ENCODE measurements at regions not wholly inside any gene's neighbourhood (a gene's known extent, or its start where the extent isn't known, plus 50 kb on each side); places are given as distances from the start of the nearest gene placed in this dataset.

DNA sequence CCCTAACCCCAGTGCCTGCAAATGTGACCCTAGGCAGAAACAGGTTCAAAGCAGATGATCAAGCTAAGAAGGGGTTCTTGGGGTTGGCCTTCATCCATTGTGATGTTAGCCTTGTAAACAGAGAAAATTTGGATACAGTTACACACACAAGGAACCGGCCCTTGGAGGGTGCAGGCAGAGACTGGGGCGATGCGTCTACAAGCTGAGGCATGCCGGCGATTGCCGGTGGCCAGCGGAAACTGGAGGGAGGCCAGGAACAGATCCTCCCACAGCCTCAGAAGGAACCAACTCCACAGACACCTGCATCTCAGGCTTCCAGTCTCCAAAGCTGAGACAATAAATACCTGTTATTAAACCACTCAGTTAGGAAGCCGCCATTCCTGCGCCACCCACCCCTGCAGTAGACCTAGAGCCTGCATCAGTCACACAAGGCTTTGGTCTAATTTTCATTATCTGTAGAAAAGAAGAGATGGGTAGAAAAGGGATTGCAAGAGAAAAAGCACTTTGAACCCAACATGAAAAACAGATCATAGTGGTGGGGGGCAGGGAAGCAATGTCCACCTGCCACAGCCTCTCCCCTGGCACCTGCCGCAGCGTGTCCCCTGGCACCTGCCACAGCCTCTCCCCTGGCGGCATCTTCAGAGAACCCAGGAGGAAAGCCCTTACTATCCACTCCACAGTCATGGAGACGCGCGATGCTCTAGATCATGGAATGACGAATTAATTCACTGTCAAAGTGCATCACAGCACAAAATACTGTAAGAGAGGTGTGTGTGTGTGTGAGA, 119.7 kb upstream of the SOX1 start:
- TF ChIP-seq, protein P1, sequence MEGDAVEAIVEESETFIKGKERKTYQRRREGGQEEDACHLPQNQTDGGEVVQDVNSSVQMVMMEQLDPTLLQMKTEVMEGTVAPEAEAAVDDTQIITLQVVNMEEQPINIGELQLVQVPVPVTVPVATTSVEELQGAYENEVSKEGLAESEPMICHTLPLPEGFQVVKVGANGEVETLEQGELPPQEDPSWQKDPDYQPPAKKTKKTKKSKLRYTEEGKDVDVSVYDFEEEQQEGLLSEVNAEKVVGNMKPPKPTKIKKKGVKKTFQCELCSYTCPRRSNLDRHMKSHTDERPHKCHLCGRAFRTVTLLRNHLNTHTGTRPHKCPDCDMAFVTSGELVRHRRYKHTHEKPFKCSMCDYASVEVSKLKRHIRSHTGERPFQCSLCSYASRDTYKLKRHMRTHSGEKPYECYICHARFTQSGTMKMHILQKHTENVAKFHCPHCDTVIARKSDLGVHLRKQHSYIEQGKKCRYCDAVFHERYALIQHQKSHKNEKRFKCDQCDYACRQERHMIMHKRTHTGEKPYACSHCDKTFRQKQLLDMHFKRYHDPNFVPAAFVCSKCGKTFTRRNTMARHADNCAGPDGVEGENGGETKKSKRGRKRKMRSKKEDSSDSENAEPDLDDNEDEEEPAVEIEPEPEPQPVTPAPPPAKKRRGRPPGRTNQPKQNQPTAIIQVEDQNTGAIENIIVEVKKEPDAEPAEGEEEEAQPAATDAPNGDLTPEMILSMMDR (IDR thresholded peaks at IDR 0.05; ENCODE audit: control extremely low read depth in 1 of 3, insufficient read depth in 1 of 3, low read depth in 1 of 3, low read length in 3 of 3): no peak
- TF ChIP-seq EP300 (IDR thresholded peaks at IDR 0.05; ENCODE audit: borderline replicate concordance in 1 of 2, low read depth in 2 of 2, low read length in 2 of 2) (no peak), EGR1 (IDR thresholded peaks at IDR 0.05; ENCODE audit: borderline replicate concordance, low read depth, low read length) (no peak), RFX5 (IDR thresholded peaks at IDR 0.05; ENCODE audit: borderline replicate concordance, low read depth, low read length) (no peak), EZH2 (IDR thresholded peaks at IDR 0.05; ENCODE audit: low read depth, low read length, severe bottlenecking) (no peak), TBP (IDR thresholded peaks at IDR 0.05; ENCODE audit: low read depth, low read length) (no peak), CBX5 (IDR thresholded peaks at IDR 0.05; ENCODE audit: low read depth, low read length) (no peak), CREB1 (IDR thresholded peaks at IDR 0.05) (no peak)
